Fibroblast of peridontal ligament (primary cell): ENCODE measurements at regions not wholly inside any gene's neighbourhood (a gene's known extent, or its start where the extent isn't known, plus 50 kb on each side); places are given as distances from the start of the nearest gene placed in this dataset.
A peak's percentile ranks its signal among the peaks of the same experiment; 100 is the strongest.

Experiments used
- DNase-seq: peaks from one replicate; pipeline ENCODE4 v3.0.0-alpha.2; 2010; ENCODE audit errors: extremely low read depth

DNA sequence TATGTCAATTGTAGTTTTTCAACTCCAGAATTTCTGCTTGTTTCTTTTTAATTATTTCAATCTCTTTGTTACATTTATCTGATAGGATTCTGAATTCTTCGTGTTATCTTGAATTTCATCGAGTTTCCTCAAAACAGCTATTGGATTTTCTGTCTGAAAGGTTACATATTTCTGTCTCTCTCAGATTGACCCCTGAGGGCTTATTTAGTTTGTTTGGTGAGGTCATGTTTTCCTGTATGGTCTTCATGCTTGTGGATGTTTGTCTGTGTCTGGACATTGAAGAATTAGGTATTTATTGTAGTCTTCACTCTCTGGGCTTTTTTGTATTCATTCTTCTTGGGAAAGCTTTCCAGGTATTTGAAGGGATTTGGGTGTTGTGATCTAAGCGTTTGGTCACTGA lies 85.6 kb downstream of the SNAPC1 start:
- no peak for DNase-seq

- DNase-seq: no peak
Observed at GRCh38 chr14:61854898-61855297, 92.7 kb downstream of the SNAPC1 start.

- peak; percentile 40 for DNase-seq
Observed at GRCh38 chr14:61860294-61860918, 98.2 kb downstream of the SNAPC1 start.

DNA sequence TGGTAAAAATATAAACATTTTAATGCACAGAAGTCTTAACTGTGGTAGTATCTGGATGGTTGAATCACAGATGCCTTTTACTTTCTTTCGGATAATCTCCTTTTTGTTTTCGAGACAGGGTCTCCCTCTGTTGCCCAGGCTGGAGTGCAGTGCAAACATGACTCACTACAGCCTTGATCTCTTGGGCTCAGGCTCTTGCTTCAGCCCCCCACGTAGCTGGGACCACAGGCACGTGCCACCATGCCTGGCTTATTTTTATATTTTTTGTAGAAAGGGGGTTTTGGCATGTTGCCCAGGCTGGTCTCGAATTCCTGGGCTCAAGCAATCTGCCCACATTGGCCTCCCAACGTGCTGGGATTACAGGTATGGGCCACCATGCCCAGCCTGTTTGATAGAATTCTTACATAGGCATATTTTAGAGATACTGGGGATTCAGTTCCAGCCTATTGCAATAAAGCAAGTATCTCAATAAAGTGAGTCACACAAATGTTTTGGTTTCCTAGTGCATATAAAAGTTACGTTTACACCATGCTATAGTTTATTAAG lies 99.2 kb downstream of the SNAPC1 start:
- DNase-seq: no peak

- DNase-seq: no peak
Observed at GRCh38 chr14:61864329-61864898, 102.2 kb downstream of the SNAPC1 start.

DNA sequence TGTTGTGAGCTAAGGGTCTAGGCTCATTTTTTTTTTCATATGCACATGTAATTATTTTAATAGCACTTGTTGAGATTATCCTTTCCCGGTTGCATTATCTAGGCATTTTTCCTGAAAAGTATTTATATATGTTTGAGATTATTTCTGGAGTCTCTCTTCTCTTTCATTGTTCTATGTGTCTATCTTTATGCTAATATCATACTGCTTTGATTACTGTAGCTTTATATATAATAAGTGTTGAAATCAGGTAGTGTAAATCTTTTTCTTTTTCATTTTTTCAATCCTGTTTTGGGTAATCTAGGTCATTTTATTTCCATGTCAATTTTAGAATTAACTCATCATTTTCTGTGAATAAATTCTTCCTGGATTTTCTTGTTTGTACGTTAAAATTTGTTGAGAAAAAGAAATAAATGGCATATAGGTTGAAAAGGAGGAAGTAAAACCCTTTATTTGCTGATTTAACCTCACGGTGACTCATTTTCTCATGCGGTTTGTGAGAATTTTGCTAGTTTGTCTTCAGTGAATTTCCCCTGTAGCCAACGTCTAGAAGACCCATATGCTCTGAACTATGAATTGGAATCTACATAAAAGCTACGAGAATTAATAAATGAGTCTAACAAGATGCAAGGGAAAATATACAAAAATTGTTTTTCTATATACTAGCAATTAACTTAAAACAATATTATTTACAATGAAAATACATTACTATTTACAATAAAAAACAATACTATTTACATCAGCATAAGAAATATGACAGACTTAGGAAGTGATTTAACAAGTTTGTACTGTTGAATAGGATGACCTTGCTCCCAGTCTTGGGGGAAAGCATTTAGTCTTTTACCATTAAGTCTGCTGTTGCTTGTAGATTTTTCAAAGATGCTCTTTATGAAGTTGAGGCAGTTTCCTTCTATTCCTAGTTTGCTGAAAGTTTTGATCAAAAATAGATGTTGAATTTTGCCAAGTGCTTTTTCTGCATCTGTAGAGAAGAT lies 105.0 kb downstream of the SNAPC1 start:
- DNase-seq: no peak

DNA sequence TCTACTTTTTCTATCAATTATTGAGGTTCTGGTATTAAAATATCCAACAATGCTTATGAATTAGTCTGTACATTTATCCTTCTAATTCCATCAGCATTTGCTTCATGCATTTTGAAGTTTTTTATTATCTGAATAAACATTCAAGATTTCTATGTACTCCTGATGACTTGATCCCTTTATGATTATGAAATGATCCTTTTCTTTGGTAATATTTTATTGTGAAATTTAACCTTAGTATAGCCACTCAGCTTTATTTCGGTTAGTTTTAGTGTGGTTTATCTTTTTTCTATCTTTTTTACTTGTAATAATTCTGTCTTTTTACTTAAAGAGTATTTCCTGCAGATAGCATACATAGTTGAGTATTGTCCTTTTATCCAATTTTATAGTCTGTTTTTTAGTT lies 106.6 kb downstream of the SNAPC1 start:
- DNase-seq: no peak

DNA sequence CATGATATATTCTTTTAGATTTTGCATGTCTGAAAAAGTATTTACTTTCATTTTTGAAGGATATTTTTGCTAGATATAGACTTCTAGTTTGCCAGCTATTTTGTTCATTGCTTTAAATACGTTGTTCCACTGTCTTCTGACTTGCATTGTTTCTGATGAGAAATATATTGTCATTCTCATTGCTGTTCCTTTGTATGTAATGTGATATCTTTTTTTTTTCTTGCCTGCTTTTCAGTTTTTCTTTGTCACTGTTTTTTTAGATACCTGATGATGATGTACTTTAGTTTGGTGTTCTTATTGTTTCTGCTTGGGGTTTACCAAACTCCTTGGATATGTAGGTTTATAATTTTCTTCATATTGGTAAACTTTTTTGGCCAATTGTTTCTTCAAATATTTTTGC lies 107.9 kb downstream of the SNAPC1 start:
- no peak for DNase-seq

GRCh38 chr14:61872452-61872851 lies 110.2 kb downstream of the SNAPC1 start:
- no peak for DNase-seq

GRCh38 chr14:61875483-61875882 lies 113.3 kb downstream of the SNAPC1 start:
- no peak for DNase-seq

- DNase-seq: no peak
Observed at GRCh38 chr14:61876362-61877034, 114.3 kb downstream of the SNAPC1 start.

GRCh38 chr14:61877035-61877390 lies 114.8 kb downstream of the SNAPC1 start:
- no peak for DNase-seq

GRCh38 chr14:61877768-61878167 lies 115.5 kb downstream of the SNAPC1 start:
- DNase-seq: no peak

- DNase-seq: no peak
Observed at GRCh38 chr14:61878931-61879330, 116.7 kb downstream of the SNAPC1 start.

DNA sequence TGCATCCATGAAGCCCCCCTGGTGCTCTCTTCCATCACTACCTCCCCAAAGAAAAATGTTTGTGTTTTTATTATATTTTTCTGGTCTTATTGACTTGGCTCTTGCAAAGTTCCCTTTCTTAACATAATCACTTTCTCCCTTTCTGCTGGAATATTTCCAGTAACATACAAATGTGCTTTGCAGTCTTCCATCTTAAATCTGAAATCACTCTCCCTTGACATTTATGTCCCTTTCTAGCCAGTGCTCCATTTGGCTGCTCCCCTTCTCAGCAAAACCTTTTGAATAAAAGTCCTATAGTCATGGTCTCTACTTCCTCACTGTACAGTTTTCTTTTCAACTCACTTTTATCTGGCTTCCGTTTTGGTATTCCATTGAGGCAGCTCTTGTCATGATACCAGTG lies 118.8 kb downstream of the SNAPC1 start:
- no peak for DNase-seq

GRCh38 chr14:61884711-61885110 lies 122.5 kb downstream of the SNAPC1 start:
- DNase-seq: no peak

DNA sequence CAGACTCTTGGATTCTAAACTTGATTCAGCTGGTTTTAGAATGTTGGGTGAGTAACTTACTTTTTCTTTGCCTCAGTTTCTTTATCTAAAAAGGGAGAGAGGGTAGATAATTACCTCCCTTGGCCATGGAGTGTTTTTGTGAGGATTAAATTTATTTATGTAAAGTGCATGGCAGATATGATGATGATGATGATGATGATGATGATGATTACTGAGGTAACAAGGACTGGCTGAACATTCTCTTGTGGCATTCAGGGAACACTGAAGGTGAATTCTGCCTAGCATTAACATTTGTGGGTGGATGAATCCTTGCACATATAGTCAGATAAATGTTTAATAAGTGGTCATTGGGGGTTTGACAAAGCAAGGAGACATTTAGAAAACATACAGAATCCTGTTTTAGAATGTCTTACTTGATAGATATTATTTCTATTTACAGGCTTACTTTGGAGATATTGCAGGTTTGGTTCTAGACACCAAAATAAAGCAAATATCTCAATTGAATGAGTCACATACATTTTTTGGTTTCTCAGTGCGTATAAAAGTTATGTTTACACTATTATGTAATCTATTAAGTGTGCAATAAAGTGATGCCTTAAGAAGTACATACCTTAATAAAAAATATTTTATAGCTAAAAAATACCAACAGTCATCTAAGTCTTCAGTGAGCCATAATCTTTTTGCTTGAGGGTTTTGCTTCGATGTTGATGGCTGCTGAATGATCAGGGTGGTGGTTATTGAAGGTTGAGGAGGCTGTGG lies 123.2 kb downstream of the SNAPC1 start:
- no peak for DNase-seq

GRCh38 chr14:61887628-61888027 lies 125.4 kb downstream of the SNAPC1 start:
- DNase-seq: peak; percentile 23

DNA sequence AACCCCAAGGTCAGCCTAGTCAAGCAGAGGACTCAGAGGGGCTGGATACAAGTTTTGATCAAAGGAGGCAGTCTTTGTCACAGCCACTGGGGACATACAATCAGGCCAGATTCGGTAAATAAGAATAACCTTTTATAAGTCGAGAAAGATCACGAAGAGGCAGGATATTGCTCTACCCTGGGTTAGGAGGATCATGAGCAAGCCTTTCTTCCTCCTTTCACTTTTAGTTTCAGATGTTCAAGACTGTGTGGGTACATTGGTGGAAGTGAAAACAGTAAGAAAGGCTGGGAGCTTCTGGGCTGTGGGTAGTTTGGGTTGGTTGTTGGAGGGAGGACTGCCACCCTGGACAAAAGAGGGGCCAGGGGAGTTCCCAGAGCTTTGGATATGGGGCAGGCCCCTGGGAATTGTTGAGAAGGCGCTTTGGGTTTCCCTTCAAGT lies 127.7 kb downstream of the SNAPC1 start:
- DNase-seq: no peak

GRCh38 chr14:61891170-61891569 lies 128.9 kb downstream of the SNAPC1 start:
- DNase-seq: peak; percentile 7

- no peak for DNase-seq
Observed at GRCh38 chr14:61891810-61892209, 129.6 kb downstream of the SNAPC1 start.
